Right lobe of liver (tissue), 6 donors: ENCODE measurements at regions not wholly inside any gene's neighbourhood (a gene's known extent, or its start where the extent isn't known, plus 50 kb on each side); places are given as distances from the start of the nearest gene placed in this dataset.

ENCODE experiments used
- ATAC-seq, 4 donors: fragments of 200-7000 bp; cut with Tn5 transposase; one replicate each; pipeline ENCODE4 v1.9.1; 2020; ENCODE audit warnings: mild to moderate bottlenecking in 4 of 4, moderate library complexity in 4 of 4
- DNase-seq, 3 donors: peaks; one replicate each; pipeline ENCODE4 v3.0.0-alpha.2; 2020
- H3K27ac ChIP-seq, 3 donors: fragments of 200-600 bp; one replicate each; pipeline ENCODE4 v1.8.0; 2022
- H3K27me3 ChIP-seq, 2 donors: fragments of 200-600 bp; one replicate each; pipeline ENCODE4 v1.8.0; 2022
- H3K36me3 ChIP-seq, 4 donors: fragments of 200-600 bp; sonication (generic) in 1 of 4; one replicate each; pipeline versions ENCODE4 v1.5.1 to v1.8.0; 2017 to 2022; ENCODE audit warnings: control low read depth in 1 of 4
- H3K4me1 ChIP-seq, 4 donors: fragments of 200-600 bp; sonication (generic) in 1 of 4; one replicate each; pipeline versions ENCODE4 v1.5.1 to v1.8.0; 2017 to 2022; ENCODE audit warnings: control low read depth in 1 of 4
- H3K4me3 ChIP-seq, 3 donors: fragments of 200-600 bp; one replicate each; pipeline ENCODE4 v1.8.0; 2022
- H3K9me3 ChIP-seq, 4 donors: fragments of 200-600 bp; sonication (generic) in 1 of 4; one replicate each; pipeline versions ENCODE4 v1.5.1 to v1.8.0; 2017 to 2022; ENCODE audit warnings: control low read depth in 1 of 4
- POLR2A ChIP-seq: fragments of 450-650 bp; IDR thresholded peaks from one replicate; pipeline ENCODE4 v1.6.1; 2017; ENCODE audit warnings: antibody characterized with exemption, mild to moderate bottlenecking
- WGBS: methylation state at CpG from one replicate; pipeline ENCODE4 v1.1.6; 2018; ENCODE audit warnings: low coverage, low lambda C conversion rate; ENCODE audit not compliant: insufficient coverage; ENCODE audit errors: missing lambda C conversion rate; 5-methylcytosine and 5-hydroxymethylcytosine counted together
- intact Hi-C, 2 donors: fragments of 100-400 bp; cut with DNase I; formaldehyde crosslinking; loops; one replicate each; pipeline versions ENCODE4 v1.11.2 to v1.14.1; 2022
- TF ChIP-seq, protein P1 (sequence below), 4 donors: fragments of 200-600 bp in 3 of 4; fragments of 450-650 bp in 1 of 4; IDR thresholded peaks; one replicate each; pipeline versions ENCODE4 v1.5.1 to v1.8.0; 2016 to 2022; ENCODE audit warnings: antibody characterized with exemption in 4 of 4, mild to moderate bottlenecking in 2 of 4
- donor health status: DM: no; HTN: yes; CAD: no.
- donor health status: DM: no; HTN: no; CAD: no.
- donor health status: DM: no; HTN: no; CAD: no.
- donor health status: DM: no; HTN: yes; CAD: no.
- donor health status: DM: no; HTN: yes; CAD: no.

DNA sequence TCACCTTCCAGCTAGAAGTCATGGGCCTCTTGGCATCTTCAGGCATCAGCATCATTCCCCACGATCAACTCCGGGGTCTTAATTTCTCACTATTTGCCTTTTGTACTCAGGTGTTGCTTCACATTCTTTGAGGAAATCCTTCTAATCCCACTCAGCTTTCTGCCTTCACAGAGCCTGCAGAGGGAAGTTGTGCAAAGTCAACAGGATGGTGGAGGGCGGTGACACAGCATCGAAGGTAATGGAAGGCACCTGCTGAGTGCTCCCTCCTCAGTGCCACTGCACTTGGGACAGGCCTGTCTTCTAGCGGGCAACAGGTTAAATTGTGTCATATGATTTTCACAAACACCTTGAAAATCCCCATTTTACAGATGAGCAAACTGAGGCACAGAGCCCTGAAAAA is 164.0 kb downstream of the EN1 start:
- no peak for ATAC-seq
- TF ChIP-seq, protein P1, sequence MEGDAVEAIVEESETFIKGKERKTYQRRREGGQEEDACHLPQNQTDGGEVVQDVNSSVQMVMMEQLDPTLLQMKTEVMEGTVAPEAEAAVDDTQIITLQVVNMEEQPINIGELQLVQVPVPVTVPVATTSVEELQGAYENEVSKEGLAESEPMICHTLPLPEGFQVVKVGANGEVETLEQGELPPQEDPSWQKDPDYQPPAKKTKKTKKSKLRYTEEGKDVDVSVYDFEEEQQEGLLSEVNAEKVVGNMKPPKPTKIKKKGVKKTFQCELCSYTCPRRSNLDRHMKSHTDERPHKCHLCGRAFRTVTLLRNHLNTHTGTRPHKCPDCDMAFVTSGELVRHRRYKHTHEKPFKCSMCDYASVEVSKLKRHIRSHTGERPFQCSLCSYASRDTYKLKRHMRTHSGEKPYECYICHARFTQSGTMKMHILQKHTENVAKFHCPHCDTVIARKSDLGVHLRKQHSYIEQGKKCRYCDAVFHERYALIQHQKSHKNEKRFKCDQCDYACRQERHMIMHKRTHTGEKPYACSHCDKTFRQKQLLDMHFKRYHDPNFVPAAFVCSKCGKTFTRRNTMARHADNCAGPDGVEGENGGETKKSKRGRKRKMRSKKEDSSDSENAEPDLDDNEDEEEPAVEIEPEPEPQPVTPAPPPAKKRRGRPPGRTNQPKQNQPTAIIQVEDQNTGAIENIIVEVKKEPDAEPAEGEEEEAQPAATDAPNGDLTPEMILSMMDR (IDR thresholded peaks at IDR 0.05) = no peak
- no peak for TF ChIP-seq POLR2A
- no peaks in the 10 kb centered on the region for H3K4me1 ChIP-seq
- WGBS = 77% methylated on average over 4 of the region's 5 CpGs
- H3K9me3 ChIP-seq = no peaks in the 10 kb centered on the region
- H3K4me3 ChIP-seq = no peak overlapping the region
- no peak overlapping the region for H3K27ac ChIP-seq
- H3K36me3 ChIP-seq = no peaks in the 10 kb centered on the region
- intact Hi-C loops = no loop called here
- DNase-seq = no peak
- no peaks in the 10 kb centered on the region for H3K27me3 ChIP-seq

DNA sequence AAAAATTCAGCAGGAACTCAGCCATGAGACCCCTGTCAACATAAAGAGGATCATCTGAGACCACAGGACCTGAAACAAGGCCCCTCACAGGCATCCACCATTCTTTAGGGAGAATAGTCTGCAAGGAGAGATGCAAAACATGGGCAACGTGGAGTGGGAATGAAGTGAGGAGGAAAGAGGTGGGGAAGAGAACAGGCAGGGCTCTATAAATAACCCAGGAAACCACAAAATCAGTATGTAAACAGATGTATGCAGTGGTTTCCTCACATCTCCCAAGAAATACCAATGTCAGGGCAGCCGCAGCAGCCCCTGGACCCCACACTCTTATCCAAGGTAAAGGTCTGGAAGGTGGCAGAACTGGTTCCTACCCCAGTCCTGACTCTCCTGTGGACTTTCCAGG is 168.5 kb downstream of the EN1 start:
- ATAC-seq (no peak), DNase-seq (no peak)
- Histone ChIP-seq H3K27me3 (no peaks in the 10 kb centered on the region), H3K4me1 (no peaks in the 10 kb centered on the region), H3K4me3 (no peak overlapping the region), H3K9me3 (no peaks in the 10 kb centered on the region), H3K27ac (no peak overlapping the region), H3K36me3 (no peaks in the 10 kb centered on the region)
- WGBS = 22% methylated on average over 2 of the region's 2 CpGs
- intact Hi-C loops = no loop called here
- TF ChIP-seq, protein P1 (IDR thresholded peaks at IDR 0.05) = no peak
- no peak for TF ChIP-seq POLR2A

DNA sequence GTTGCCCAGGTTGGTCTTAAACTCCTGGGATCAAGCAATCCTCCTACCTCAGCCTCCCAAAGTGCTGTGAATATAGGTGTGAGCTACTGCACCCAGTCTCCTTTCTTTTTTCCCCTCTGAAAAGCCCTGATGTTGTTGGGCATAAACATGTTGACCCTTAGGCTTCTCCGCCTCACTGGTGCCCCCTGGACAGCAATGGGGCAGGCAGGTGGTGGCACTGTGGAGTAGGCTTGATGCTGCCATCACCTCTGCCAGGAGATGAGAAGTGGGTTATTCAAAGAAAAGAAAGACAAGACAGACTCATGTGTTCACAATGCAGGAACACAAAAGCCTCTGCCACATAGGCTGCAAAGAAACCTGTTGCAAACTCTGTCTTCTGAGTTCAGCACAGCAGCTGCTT is 169.9 kb downstream of the EN1 start:
- Histone ChIP-seq H3K27me3 (no peaks in the 10 kb centered on the region), H3K36me3 (no peaks in the 10 kb centered on the region), H3K4me1 (no peaks in the 10 kb centered on the region), H3K4me3 (no peak overlapping the region), H3K27ac (no peak overlapping the region), H3K9me3 (no peaks in the 10 kb centered on the region)
- 71% methylated on average over 1 of the region's 1 CpG for WGBS
- DNase-seq = no peak
- intact Hi-C loops = no loop called here
- no peak for TF ChIP-seq POLR2A
- TF ChIP-seq, protein P1 (IDR thresholded peaks at IDR 0.05) = no peak
- no peak for ATAC-seq

GRCh38 chr2:118675531-118675930 is 171.9 kb downstream of the EN1 start:
- no peaks in the 10 kb centered on the region for H3K9me3 ChIP-seq
- no peak overlapping the region for H3K27ac ChIP-seq
- H3K4me3 ChIP-seq = no peak overlapping the region
- intact Hi-C loops = no loop called here
- TF ChIP-seq POLR2A = no peak
- TF ChIP-seq, protein P1 (IDR thresholded peaks at IDR 0.05) = no peak
- H3K36me3 ChIP-seq = no peaks in the 10 kb centered on the region
- no peaks in the 10 kb centered on the region for H3K4me1 ChIP-seq
- DNase-seq (no peak), ATAC-seq (no peak)
- H3K27me3 ChIP-seq = no peaks in the 10 kb centered on the region

DNA sequence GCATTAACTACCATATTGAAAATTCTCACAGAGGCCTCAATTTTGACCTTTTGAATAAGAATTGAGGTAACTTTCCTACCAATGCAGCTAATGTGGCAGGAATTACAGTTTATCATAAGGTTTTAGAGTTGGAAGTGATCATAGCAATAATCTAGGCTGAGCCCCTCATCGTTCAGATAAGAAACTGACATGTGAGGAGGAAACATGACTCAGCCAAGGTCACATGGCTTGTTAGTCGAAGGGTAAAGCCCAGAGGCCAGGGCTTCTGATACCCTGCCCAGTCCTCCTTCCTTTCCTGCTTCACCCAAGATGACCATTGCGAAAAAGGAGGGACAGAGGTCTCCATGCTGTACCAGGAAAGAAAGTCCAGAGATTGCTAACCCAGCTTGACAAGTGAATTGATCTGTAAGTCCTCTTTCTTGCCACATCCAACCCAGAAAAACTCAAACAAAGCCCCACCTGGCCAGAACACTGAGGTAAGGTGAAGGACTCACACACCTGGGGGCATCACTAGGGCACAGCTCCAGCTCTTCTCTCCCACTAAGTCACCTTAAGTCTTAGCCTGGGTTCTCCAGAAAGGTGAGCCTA is 174.8 kb downstream of the EN1 start:
- no peak for DNase-seq
- 55% methylated on average over 3 of the region's 3 CpGs for WGBS

More for the DNA sequence above, 174.8 kb downstream of the EN1 start:
- no peaks in the 10 kb centered on the region for H3K4me1 ChIP-seq
- TF ChIP-seq POLR2A = no peak
- TF ChIP-seq, protein P1 (IDR thresholded peaks at IDR 0.05) = no peak
- H3K9me3 ChIP-seq = no peaks in the 10 kb centered on the region
- no peaks in the 10 kb centered on the region for H3K27me3 ChIP-seq
- intact Hi-C loops = no loop called here
- no peak overlapping the region for H3K27ac ChIP-seq
- no peaks in the 10 kb centered on the region for H3K36me3 ChIP-seq
- no peak for ATAC-seq
- H3K4me3 ChIP-seq = no peak overlapping the region
